Astrocyte of the cerebellum (primary cell): ENCODE measurements at regions not wholly inside any gene's neighbourhood (a gene's known extent, or its start where the extent isn't known, plus 50 kb on each side); places are given as distances from the start of the nearest gene placed in this dataset.

ENCODE experiments used
- DNase-seq: peaks from one replicate; pipeline ENCODE4 v3.0.0-alpha.2; 2011; ENCODE audit warnings: low read depth
- H3K4me3 ChIP-seq: 2 replicates; pipeline ENCODE4 v1.5.1; 2011; ENCODE audit warnings: mild to moderate bottlenecking, low read depth, low read length, moderate library complexity
- CTCF ChIP-seq: IDR thresholded peaks from 2 replicates; pipeline ENCODE4 v1.5.1; 2012; ENCODE audit warnings: low read length, low read depth, moderate library complexity, mild to moderate bottlenecking; ENCODE audit errors: missing control alignments
- in situ Hi-C: cut with HindIII; loops from 2 replicates; pipeline ENCODE4 v1.10.0; 2017; ENCODE audit warnings: low sequenced_read_pairs

GRCh38 chr5:91283899-91284298, 99.2 kb downstream of the ARRDC3 start:
- in situ Hi-C loops: no loop called here
- no peak for TF ChIP-seq CTCF

GRCh38 chr5:91283326-91283725, 99.8 kb downstream of the ARRDC3 start:
- DNase-seq: no peak
- TF ChIP-seq CTCF: no peak
- in situ Hi-C loops: no loop called here
- H3K4me3 ChIP-seq: no peak overlapping the region

More at GRCh38 chr5:91283899-91284298, 99.2 kb downstream of the ARRDC3 start:
- H3K4me3 ChIP-seq: no peak overlapping the region
- peak; percentile 74 for DNase-seq

GRCh38 chr5:91282210-91282609, 100.9 kb downstream of the ARRDC3 start:
- H3K4me3 ChIP-seq: no peak overlapping the region
- no peak for DNase-seq
- in situ Hi-C loops: no loop called here
- no peak for TF ChIP-seq CTCF

GRCh38 chr5:91281401-91281800, 101.7 kb downstream of the ARRDC3 start:
- in situ Hi-C loops: no loop called here
- peak; percentile 83 for DNase-seq
- no peak for TF ChIP-seq CTCF
- H3K4me3 ChIP-seq: no peak overlapping the region

- peak; percentile 95 for DNase-seq
- in situ Hi-C loops: no loop called here
- no peak for TF ChIP-seq CTCF
- peak overlapping the region; percentile 18 for H3K4me3 ChIP-seq
Observed at GRCh38 chr5:91280362-91281269, 102.5 kb downstream of the ARRDC3 start.

GRCh38 chr5:91277840-91278239, 105.3 kb downstream of the ARRDC3 start:
- no peak for DNase-seq
- H3K4me3 ChIP-seq: no peak overlapping the region
- in situ Hi-C loops: no loop called here
- no peak for TF ChIP-seq CTCF
